Thyroid gland (tissue), 4 donors: ENCODE measurements at regions not wholly inside any gene's neighbourhood (a gene's known extent, or its start where the extent isn't known, plus 50 kb on each side); places are given as distances from the start of the nearest gene placed in this dataset.

Source experiments
- POLR2A ChIP-seq, 2 donors: fragments of 450-650 bp; IDR thresholded peaks; one replicate each; pipeline ENCODE4 v1.6.1; 2017; ENCODE audit warnings: antibody characterized with exemption in 2 of 2, mild to moderate bottlenecking in 2 of 2, moderate library complexity in 1 of 2
- TF ChIP-seq, protein P1 (sequence below), 6 experiments: fragments of 200-600 bp in 3 of 6; fragments of 450-650 bp in 3 of 6; sonication (generic) in 3 of 6; IDR thresholded peaks; one replicate each; pipeline ENCODE4 v1.5.1; 2016 to 2019; ENCODE audit warnings: antibody characterized with exemption in 6 of 6, mild to moderate bottlenecking in 2 of 6, inconsistent platforms in 1 of 6, moderate library complexity in 1 of 6

DNA sequence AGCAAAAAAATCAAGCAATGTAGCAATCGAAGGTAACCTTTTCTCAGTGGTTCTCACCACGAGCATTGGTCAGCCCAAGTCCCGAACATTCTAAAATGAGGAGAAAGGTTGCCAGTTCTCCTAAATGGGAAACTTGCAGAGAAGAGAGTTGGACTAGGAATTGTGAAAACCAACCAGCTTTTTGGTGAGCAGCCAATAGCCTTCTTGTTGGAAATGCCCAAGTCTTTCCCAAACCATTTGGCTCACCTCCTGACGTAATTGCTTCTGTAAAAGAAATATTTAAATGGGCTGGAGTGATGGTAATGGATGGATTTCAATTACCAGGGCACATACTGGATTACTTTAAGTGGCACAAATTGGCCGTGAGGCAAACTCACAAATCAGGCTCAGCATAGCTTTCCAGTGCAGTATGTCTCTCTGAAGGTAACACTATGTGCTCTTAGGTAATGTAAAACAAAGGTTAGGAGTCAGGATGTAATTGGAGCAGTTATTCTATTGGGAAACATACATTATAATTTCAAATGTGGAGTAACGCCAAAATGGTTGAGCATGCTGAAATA lies 423.2 kb downstream of the KLF5 start:
- TF ChIP-seq, protein P1, sequence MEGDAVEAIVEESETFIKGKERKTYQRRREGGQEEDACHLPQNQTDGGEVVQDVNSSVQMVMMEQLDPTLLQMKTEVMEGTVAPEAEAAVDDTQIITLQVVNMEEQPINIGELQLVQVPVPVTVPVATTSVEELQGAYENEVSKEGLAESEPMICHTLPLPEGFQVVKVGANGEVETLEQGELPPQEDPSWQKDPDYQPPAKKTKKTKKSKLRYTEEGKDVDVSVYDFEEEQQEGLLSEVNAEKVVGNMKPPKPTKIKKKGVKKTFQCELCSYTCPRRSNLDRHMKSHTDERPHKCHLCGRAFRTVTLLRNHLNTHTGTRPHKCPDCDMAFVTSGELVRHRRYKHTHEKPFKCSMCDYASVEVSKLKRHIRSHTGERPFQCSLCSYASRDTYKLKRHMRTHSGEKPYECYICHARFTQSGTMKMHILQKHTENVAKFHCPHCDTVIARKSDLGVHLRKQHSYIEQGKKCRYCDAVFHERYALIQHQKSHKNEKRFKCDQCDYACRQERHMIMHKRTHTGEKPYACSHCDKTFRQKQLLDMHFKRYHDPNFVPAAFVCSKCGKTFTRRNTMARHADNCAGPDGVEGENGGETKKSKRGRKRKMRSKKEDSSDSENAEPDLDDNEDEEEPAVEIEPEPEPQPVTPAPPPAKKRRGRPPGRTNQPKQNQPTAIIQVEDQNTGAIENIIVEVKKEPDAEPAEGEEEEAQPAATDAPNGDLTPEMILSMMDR (IDR thresholded peaks at IDR 0.05), result no peak
- TF ChIP-seq POLR2A (IDR thresholded peaks at IDR 0.05), result no peak
